NCI-H2196 (cell line): ENCODE measurements at regions not wholly inside any gene's neighbourhood (a gene's known extent, or its start where the extent isn't known, plus 50 kb on each side); places are given as distances from the start of the nearest gene placed in this dataset.
"Not testable (repeated sequence)": the region's sequence is repeated elsewhere in the genome, so short reads cannot be mapped to it uniquely, and the experiment has no call there.

Experiments
- DNase-seq: peaks from one replicate; lab custom pipeline; 2025; ENCODE audit not compliant: unreplicated experiment; lab: John Stamatoyannopoulos, UW

DNA sequence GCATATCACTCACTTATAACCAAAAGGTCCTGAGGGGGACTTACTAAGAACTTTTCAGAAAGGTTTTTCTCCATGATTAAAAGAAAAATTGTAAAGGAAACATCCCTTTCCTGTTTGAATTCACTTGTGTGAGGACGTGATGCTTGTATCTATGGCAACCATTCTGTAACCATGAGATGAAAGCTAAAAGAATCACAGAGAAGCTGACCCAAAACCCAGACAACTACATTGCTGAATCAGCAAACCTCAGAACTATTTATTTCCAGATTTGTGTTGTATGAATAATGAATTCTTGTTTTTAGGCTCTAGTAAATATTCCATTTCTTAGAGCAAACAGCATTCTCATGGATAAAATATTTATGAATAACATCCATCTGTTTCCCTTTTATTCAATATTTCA lies 91.2 kb downstream of the RCHY1 start:
- no peak for DNase-seq

- DNase-seq: no peak
These were observed 101.5 kb downstream of the RCHY1 start for GRCh38 chr4:75412746-75413145.

- no peak for DNase-seq
These were observed 115.7 kb downstream of the RCHY1 start for GRCh38 chr4:75398501-75398900.

DNA sequence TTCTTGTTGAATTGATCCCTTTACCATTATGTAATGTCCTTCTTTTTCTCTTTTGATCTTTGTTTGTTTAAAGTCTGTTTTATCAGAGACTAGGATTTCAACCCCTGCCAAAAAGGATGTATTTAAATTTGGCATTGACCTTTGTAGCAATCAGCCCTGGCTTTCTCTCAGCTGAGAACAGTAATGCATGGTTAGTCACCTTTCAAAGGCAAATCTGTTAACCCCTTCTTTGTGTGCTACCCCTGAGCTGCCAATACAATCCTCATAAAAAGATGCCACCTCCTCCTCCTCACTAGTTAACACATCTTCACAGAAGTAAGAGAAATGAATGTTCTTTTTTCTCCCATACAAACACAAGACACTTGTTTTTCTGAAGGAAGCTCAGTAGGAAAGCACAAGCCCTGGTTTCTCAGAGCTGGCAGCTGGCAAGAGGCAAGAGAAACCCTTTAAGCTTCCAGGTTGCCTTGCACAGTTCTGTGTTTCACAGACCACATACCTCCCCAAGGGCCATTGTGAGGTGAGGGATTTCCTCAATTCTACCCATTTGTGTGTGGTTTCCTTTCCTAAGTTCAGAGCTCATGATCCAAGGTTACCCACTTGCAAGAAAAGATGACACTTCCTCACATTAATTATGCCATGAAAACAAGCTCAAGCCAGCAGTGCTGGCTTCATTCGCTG lies 122.6 kb downstream of the RCHY1 start:
- no peak for DNase-seq

DNA sequence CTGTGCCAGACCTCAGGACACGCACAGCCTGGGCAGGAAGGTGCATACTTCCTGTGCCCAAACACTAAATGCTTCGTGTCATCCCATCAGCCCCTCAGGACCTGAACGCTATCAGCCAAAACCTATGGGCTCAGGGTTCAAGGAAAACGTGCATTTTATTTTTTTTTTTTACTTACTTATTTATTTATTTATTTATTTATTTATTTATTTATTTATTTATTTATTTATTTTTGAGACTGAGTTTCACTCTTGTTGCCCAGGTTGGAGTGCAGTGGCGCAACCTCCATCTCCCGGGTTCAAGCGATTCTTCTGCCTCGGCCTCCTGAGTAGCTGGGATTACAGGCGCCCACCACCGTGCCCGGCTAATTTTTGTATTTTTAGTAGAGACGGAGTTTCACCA lies 127.8 kb downstream of the RCHY1 start:
- not testable (repeated sequence) for DNase-seq

DNA sequence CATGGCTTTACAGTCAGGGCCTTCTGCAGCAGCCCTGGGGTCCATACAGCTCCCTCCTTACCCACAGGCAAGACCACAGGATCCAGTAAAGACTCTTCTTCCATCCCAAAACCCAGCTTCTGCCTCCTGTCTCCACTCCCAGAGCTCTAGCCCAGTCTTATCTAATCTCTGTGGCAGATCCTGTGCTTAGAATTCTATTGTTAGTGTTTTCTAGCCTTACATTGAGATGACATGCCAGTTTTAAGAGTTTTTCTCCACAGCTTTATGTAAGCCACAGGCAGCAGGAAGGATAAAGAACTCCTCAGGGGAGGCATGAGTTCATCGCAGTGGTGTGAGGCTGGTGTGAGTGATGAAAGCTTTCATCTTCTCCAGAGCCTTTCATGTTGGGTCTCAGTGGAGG lies 129.1 kb downstream of the RCHY1 start:
- no peak for DNase-seq

- DNase-seq: no peak
These were observed 137.7 kb downstream of the RCHY1 start for GRCh38 chr4:75376543-75376942.

GRCh38 chr4:75371915-75372314 lies 142.3 kb downstream of the RCHY1 start:
- no peak for DNase-seq

DNA sequence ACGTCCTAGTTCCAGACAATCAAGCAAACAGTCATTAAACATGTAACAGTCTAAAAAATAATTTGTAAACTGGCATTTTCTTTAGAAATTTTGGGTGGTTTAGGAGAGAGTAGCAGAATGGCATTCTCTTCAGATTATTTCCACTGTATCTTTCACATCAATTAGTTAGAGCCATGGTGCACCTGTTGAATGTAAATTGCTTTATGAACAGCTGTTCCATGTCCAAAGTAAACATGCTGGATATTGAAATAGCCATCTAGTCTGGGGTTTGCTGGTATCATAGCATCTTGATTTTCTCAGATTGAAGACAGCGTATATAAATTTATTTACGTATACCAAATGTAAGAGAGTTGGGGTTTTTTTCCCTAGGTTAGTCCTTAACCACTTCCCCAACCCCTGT lies 143.6 kb downstream of the RCHY1 start:
- DNase-seq: no peak

DNA sequence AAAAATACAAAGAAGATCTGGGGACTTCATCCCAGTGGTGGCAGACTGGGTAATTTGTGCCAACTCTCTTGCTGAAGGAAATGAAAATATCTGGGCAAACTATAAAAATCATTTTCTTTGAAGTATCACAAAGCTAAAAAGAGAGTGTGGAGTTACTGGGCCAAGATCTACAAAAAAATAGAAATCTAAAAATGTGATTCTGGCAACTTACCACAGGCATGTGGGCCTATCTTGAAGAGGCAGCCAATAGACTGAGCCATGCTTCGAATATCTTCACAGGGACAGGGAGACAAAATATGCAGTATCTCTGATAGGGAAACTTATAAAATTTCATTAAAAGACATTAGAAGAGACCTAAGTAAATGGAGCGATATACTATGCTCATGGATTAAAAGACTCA lies 168.8 kb downstream of the RCHY1 start:
- no peak for DNase-seq

- DNase-seq: no peak
These were observed 169.3 kb downstream of the RCHY1 start for GRCh38 chr4:75344915-75345314.

DNA sequence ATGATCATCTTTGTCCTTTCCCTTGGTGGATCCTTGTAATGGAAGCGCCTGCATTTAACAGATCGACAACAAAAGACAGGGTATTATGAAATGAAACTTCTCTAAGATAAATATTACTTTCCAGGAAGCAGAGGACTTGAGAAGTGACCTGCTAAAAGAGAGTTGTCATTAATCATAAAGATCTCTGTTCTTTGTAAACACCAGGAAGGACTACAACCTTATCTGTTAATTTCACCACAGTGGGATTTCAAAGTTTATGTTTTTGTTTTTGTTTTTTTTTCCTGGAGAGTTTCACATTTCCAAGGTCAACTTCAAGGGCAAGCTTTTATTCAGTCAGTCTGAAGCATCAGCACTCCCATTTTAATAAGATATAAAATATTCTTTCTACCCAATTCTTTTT lies 170.9 kb downstream of the RCHY1 start:
- DNase-seq: no peak

GRCh38 chr4:75340561-75340960 lies 173.6 kb downstream of the RCHY1 start:
- no peak for DNase-seq

GRCh38 chr4:75338352-75338880 lies 175.8 kb downstream of the RCHY1 start:
- no peak for DNase-seq

DNA sequence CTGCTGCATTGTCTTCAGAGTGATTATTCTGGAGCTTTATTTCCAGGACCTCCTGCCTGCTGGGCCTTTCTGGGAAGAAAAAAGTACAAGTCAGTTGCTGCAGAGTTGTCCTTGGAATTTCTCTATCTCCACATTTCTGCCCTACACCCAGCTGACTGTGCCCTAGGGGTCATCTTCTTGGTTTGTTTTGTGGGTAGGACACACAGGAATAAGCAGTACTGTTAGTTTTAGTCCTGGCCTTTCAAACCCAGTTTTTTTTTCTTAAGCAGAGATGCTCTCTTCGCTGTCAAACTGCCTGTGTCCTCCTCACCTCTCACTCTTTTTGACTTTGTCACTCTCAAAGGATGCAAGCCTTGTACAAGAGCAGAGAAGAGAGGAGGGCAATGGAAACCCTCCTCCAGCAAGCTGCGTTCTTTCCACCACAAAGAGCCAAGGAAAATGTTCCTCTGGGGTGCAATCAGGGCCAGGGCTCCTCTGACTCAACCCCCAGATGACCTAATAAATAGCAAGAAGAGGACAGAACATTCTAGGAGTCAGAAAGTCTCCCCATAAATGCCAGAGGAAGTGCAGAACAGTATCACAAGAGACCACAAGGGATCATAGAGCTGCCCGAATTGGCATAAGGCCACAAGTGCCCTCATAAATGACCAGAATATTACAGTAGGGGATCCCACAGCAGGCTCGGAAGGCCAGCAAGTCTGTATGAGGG lies 186.2 kb downstream of the RCHY1 start:
- DNase-seq: no peak

DNA sequence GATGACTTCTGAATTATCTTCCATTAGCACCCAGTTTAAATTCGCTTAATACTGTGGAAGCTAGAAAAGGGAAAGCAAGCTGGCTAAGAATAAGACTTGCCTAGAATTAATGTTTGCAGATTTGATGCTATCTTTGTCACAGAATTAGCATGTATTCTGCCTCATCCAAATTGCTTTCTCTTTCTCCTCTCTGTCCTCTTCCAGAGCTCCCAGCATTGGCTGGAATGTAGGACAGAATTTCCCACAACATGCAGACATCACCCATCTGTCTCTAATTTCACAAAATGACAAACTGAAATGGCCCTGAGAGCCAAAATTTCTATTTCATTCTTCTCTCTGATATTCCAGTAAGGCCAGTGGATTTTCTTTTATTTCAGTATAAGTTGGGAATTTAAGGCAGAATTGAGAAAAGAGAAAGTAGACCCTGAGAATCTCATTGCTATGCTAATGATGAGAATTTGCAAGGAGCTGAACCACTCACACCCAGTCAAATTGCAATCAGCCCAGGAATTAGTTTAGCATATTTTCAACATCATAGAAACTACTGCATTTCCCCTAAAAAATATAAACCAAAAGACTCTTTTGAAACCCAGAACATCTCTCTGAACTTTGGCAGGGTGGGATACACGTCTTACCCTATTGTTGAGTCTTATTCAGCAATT lies 188.8 kb downstream of the RCHY1 start:
- no peak for DNase-seq

- DNase-seq: no peak
These were observed 192.7 kb downstream of the RCHY1 start for GRCh38 chr4:75321484-75321883.

DNA sequence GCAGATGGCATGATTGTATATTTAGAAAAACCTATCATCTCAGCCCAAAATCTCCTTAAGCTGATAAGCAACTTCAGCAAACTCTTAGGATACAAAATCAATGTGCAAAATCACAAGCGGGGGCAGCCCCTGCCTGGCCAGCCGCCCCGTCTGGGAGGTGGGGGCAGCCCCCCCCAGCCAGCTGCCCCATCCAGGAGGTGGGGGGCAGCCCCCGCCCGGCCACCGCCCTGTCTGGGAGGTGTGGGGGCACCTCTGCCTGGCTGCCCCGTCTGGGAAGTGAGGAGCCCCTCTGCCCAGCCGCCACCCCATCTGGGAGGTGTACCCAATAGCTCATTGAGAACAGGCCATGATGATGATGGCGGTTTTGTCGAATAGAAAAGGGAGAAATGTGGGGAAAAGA lies 196.6 kb downstream of the RCHY1 start:
- DNase-seq: not testable (repeated sequence)

GRCh38 chr4:75308049-75308448 lies 206.2 kb downstream of the RCHY1 start:
- DNase-seq: no peak

DNA sequence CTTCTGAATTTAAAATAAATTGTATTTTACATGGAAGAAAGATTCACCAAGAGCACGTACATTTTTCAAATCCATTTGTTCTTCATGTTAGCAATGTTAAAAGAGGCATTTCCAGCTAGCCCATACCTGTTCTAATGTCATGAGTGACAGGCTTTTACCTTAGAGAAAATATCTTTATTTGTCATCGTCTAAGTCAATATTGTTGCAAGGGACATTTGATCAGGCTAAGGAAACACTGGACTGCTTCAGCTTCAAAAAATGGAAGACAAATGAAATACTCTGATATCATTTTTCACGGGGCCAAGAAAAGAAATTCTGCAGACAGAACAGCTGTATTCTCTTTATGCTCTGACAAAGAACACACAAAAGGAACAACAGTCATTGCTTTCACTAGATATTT lies 207.7 kb downstream of the RCHY1 start:
- no peak for DNase-seq

DNA sequence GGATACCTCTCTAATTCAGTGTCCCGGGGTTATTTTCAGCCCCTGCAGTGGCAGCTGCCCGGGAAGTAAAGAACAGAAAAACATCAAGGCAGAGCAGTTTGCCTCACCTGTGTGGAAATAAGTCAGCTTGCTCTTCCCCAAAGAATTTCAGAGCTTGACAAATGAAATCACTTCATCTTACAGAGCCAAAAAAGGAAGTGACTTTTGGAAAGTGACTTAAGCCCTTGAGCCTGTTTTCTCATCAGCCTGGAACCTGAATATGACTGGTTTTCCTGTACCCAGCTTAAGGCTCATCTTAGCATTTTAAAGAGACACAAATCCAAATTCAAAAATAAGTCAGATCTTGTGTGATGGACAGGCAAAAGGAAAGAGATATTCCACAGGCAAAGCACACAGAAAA lies 211.6 kb downstream of the RCHY1 start:
- DNase-seq: no peak

- peak; percentile 19 for DNase-seq
These were observed 224.2 kb downstream of the RCHY1 start for GRCh38 chr4:75289914-75290582.
